Adrenal gland (tissue), 5 donors: ENCODE measurements at regions not wholly inside any gene's neighbourhood (a gene's known extent, or its start where the extent isn't known, plus 50 kb on each side); places are given as distances from the start of the nearest gene placed in this dataset.

Experiments
- POLR2A ChIP-seq, 2 donors: fragments of 450-650 bp; IDR thresholded peaks; one replicate each; pipeline ENCODE4 v1.6.1; 2017; ENCODE audit warnings: antibody characterized with exemption in 2 of 2, mild to moderate bottlenecking in 2 of 2, moderate library complexity in 1 of 2
- TF ChIP-seq, protein P1 (sequence below), 6 experiments: fragments of 450-650 bp in 4 of 6; fragments of 200-600 bp in 2 of 6; sonication (generic) in 1 of 6; IDR thresholded peaks; 1 replicate in 5 of 6; 2 replicates in 1 of 6; pipeline versions ENCODE4 v1.5.1 to v1.8.0; 2016 to 2021; ENCODE audit warnings: antibody characterized with exemption in 6 of 6, mild to moderate bottlenecking in 2 of 6, moderate library complexity in 1 of 6
- donor health status: DM: no; HTN: no; CAD: no.

DNA sequence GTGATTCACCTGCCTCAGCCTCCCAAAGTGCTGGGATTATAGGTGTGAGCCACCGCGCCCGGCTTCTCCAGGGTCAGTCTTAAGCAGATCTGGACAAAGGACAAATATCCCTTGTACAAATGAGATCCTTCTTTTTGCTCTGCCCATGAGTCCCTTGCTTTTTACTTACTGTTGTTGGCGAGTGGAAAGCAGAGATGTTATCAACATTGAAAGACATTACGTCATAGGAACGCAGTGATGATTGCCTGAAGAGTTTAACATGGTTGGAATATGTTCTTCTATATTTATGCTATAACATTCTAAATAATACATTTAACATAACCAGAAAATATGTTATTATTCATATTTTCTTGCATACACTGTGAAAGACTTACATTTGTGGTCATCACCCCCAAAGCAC lies 644.3 kb upstream of the LRRN3 start:
- TF ChIP-seq, protein P1, sequence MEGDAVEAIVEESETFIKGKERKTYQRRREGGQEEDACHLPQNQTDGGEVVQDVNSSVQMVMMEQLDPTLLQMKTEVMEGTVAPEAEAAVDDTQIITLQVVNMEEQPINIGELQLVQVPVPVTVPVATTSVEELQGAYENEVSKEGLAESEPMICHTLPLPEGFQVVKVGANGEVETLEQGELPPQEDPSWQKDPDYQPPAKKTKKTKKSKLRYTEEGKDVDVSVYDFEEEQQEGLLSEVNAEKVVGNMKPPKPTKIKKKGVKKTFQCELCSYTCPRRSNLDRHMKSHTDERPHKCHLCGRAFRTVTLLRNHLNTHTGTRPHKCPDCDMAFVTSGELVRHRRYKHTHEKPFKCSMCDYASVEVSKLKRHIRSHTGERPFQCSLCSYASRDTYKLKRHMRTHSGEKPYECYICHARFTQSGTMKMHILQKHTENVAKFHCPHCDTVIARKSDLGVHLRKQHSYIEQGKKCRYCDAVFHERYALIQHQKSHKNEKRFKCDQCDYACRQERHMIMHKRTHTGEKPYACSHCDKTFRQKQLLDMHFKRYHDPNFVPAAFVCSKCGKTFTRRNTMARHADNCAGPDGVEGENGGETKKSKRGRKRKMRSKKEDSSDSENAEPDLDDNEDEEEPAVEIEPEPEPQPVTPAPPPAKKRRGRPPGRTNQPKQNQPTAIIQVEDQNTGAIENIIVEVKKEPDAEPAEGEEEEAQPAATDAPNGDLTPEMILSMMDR (IDR thresholded peaks at IDR 0.05) = no peak
- no peak for TF ChIP-seq POLR2A (IDR thresholded peaks at IDR 0.05)
